Left lobe of liver (tissue), 2 donors: ENCODE measurements at regions not wholly inside any gene's neighbourhood (a gene's known extent, or its start where the extent isn't known, plus 50 kb on each side); places are given as distances from the start of the nearest gene placed in this dataset.

ENCODE experiments used
- ATAC-seq: fragments of 200-7000 bp; cut with Tn5 transposase; one replicate; pipeline ENCODE4 v1.9.1; 2020; ENCODE audit warnings: mild to moderate bottlenecking, moderate library complexity
- DNase-seq: peaks from one replicate; pipeline ENCODE4 v3.0.0-alpha.2; 2020; ENCODE audit warnings: low spot score
- donor health status: DM: no; HTN: no; CAD: no; lungs with moderate emphysema.
- donor health status: DM: no; HTN: yes; CAD: no.

DNA sequence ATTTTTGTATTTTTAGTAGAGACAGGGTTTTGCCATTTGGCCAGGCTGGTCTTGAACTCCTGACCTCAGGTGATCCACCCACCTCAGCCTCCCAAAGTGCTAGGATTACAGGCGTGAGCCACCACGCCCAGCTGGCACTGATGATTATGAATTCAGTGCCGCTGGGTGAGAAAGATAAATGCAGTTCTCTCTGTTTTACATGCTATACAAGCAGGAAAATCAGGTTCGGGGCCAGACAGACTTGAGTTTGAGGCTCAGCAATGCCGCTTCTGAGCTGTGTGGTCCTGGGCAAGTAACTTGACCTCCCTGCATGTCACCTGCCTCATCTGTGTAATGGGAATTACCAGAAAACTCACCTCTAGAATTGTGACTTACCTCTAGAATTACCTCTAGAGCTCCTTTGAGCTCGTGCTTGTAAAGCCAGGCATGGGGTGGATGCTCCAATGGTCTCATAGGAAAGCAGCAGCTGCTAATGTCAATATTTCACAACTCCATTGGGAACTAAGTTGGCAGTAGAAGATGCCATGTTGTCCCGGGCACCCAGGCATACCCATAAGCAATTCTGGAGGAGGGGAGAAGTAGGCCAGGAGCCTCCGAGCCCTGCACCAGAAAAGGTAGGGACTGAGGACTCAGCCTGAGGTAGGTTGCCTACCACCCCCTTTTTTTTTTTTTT lies 119.8 kb upstream of the SLC25A33 start:
- ATAC-seq: peak; percentile 93
- no peak for DNase-seq

DNA sequence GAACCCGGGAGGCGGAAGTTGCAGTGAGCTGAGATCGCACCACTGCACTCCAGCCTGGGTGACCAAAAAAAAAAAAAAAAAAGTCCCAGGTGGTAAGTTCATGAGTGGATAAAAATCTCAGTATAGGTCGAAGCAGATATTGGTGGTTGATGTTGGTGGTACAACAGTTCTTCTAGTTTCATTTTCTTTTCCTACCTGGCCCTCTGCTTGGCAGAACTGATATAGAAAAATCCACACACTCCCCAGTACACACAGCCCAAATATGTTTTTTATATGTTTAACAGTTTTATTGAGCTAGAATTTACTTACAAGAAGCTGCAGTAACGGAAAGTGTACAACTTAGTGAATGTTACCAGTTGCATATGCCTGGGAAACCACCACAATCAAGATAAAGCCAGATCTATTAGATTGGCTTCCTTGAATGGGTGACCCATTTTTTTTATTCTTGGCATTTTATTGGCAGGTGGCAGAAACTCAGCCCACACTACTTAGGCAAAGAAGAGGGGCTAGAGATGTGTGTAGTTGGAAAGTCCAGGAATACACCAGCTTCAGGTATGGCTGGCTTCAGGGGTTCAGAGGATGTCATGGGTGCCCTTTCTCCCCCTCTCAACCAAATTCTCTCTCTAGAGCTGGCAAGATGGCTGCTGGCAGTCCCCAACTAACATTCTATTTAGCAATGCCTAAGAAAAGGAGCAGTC lies 118.3 kb upstream of the SLC25A33 start:
- DNase-seq (no peak), ATAC-seq (no peak)

DNA sequence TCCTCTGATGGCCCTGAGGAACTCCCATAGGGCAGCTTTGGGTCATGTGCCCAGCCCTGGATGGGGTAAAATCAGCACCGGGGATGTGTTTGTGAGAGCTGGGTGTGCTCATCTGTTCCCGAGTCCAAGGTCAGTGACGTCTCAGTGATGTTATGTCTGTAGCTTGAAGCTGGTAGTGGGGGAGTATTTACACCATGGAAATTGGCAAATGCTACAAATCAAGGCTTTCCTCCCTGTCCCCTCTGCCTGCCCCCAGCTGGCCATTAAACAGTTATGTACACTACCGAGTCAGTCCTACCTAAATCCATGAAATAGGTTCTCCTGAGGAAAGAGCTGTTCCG lies 117.8 kb upstream of the SLC25A33 start:
- DNase-seq (no peak), ATAC-seq (no peak)

DNA sequence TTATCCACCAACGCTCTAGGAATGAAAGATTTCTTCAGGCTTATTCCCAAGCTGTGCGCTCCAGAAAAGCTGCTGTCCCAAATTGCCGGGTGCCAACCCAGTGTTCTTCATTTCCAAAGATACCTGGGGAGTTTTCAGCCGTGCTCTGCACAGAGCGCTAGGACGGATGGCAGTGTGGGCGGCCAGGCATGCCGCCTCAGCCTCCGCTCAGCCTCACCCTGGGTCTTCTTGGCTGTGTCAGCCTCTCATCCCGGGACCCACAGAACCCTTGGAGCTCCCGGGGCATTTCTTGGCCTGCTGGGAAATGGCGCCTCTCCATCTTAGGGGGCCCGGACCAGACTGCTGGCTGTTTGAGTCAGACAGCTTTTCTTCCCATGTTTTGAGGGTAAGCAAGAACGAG lies 116.9 kb upstream of the SLC25A33 start:
- no peak for ATAC-seq
- no peak for DNase-seq

DNA sequence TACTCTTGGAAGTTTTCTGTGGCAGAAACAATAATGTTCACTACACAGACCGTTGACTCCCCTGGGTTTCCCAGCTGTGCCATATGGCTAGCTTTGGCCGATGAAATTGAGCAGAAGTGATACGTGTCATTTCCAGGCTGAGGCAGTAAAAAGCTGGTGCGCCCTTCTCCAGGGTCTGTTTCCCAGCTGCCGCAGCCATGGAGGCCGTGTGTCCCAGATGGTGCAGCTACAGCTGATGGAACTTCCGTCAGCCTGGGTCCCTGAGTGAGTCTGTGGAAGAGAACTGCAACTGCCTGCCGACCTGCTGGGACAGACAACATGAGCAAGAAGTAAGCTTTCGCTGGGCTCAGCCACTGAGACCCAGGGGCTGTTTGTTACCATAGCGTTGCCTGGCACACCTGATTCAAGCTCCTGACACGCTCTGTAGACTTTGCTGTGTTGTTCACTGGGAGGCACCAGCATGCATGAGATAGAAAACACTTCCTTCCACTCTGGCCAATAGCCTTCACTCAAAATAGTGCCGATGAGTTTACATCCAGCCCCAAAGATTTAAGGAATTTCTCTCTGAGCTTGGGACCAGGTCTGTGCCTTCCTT lies 116.3 kb upstream of the SLC25A33 start:
- no peak for DNase-seq
- ATAC-seq: no peak

DNA sequence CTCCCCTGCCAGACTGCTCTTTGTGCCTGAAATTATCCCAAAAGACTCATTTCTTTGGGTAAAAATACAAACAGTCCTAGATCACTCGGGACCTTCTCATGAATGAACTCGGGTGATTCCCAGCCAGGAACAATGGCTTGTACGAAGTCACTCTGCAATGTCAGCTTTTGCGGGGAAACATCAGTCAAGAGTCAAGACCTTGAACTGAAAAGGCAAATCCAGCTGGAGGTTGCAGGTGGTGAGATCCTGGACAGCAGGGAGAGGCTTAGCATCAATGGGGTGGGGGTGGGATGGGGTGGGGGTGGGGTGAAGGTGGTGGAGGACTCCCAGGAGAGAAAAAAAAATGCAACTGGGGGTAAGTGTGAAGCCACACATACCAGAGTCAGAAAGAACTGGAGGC lies 115.0 kb upstream of the SLC25A33 start:
- ATAC-seq (no peak), DNase-seq (no peak)

DNA sequence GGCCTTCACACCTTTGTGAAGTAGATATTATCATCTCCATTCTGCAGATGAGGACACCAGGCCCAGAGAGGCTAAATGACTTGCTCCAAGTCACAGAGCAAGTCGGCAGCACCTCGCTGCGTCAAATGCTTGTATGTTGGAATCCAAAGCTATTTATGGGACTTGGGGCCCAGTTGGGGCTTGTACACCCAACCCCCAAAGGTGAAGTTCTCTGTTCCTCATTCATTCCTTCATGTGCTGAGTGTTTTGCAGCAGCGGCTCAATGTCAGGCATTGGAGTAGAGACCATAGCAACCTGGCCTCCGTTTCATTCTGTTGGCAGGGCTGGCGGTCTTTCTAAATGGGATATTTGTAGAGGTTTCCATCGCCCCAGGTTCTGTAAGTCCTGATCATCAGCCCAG lies 113.4 kb upstream of the SLC25A33 start:
- ATAC-seq (no peak), DNase-seq (no peak)

DNA sequence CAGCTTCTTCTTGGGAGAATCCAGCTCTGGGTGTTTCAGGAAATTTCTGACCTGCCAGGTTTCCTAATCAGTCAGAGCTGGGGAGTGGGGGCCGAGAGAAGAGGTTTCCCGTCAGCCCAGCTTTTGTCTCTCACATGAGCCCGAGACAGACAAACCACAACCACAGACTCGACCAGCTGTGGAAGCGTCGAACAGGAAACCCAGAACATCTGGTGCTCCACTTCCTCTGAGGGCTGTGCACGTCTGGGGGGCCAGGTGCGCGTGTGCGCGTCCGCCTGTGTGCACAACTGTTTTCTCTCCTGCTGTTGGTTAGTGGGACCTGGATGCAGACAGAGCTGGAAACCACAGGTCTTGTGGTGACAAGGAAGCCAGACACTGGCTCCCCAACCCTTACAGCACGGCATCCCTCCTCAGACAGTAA lies 113.0 kb upstream of the SLC25A33 start:
- ATAC-seq (no peak), DNase-seq (no peak)

DNA sequence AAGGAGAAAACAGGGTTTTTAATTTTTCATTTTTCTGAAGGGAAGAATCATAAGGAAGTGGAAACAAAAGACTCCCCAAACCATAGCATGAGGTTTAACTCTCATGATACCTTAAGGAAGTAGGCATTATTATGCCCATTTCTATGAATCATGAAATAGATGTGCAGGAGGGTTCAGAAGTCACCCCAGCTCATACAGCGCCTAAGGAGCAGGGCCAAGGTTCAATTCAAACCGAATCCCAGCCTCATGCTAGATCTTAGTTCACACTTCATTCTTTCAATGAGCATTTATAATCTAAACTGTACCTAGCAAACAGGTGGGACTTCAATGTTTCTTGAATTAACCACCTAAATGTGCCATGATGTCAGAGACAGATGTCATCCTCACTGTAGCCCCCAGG lies 111.9 kb upstream of the SLC25A33 start:
- no peak for ATAC-seq

DNA sequence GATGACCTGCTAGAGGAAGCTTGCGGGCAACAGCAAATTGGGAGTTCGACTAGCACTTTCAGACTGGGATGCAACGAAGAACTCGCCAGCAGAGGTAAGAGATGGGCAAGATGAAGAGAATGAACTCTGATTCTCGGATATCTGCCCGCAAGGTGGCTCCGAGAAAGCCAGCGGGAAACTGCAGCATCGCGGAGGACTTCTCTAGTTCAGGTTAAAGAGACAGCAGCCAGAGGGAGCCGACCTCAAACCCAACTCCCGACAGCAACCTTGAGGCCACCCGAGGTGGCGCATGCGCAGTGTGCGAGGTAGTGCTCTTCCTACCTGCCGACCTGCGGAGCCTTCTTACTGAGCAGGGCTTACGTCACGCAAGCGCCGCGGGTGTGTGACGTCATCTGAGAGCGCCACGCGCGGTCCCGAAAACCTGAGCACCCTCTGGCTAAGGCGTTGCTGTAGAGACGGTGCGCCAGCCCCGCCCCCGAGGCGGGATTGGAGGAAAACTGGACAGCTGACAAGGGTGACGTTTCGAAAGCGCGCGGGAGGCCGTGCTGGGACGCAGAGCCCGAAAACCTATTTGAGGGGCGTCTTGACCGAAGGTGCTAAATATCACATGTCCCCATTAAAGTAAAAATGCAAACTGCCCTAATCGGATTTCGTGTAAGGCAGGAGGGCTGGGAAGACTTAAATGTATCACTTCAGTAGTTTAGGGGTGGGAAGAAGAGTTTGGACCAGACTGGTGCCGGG lies 110.5 kb upstream of the SLC25A33 start:
- ATAC-seq (peak; percentile 95), DNase-seq (peak; percentile 100)

More for the DNA sequence above, 111.9 kb upstream of the SLC25A33 start:
- no peak for DNase-seq

DNA sequence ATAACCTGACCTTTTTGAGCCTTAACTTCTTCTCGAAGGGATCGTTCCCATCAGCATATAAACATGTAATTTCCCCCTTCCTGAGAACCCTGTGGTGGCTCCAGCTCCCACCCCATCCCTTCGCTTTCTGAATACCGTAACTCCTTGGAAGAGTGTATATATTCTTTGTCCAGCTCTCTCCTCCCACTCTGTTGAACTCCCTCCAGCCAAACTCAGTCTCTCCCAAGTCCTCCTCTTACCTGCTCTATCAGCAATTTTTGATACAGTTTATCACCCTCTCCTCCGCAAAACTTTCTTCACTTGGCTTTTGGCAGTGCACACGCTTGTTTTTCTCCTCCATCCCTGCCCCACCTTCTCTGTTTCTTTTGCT lies 109.9 kb upstream of the SLC25A33 start:
- no peak for DNase-seq
- no peak for ATAC-seq

DNA sequence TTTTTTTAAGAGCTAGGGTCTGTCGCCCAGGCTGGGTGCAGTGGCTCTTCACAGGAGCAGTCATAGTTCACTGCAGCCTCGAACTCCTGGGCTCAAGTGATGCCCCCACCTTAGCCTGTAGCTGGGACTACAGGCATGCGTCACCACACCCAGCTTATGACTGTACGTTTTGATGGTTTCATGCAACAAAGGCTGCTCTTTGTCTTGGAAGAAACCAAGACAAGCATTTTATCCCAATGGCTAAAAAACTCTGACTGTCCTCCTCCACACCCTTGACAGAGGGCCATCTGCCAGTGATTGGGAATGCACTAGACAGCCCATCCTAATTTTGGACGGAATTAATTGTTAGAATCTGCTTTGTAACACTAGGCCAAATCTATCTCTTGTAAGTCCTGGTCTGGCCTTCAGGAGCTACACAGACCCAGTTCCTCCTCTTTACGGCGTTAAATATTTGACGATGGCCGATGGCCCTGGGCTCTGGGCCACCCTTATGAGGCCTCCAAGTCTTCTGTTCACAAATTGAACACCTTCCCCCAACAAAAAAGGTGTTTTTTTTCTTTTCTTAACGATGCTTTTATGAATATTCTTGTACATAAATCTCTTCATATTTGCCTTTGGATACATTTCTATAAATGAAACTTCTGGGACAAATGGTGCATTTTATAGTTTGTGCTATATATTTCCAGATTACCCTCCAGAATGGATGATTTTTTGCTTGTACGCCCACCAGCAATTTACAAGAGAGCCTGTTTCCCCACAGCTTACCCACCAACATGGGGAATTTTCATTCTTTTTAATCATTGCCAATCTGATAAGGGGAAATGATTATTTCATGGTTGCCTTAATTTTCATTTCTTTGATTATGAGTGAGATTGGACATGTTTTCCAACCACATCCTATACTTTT lies 104.8 kb upstream of the SLC25A33 start:
- ATAC-seq (no peak), DNase-seq (no peak)

DNA sequence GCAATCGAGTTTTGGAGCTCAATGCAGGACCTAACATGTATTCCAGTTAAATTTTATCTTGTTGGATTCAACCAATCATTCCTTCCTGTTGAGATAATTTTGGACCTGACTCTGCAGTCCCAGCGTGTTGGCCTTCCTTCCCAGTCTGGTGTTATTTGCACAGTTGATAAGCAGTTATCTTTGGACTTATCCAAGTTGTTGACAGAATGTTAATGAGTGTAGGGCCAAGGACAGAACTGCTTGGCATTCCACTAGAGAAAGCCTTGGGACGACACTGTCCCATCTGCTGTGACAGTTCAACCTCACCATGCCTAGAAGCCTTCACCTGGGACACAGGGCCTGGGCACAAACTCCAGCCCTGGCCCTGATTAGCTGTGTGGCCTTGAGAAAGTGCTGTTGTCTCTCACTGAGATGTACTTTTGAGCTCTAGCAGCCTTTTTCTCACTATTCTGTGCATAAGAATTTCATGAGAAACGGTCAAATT lies 104.1 kb upstream of the SLC25A33 start:
- peak; percentile 84 for DNase-seq
- peak; percentile 69 for ATAC-seq

DNA sequence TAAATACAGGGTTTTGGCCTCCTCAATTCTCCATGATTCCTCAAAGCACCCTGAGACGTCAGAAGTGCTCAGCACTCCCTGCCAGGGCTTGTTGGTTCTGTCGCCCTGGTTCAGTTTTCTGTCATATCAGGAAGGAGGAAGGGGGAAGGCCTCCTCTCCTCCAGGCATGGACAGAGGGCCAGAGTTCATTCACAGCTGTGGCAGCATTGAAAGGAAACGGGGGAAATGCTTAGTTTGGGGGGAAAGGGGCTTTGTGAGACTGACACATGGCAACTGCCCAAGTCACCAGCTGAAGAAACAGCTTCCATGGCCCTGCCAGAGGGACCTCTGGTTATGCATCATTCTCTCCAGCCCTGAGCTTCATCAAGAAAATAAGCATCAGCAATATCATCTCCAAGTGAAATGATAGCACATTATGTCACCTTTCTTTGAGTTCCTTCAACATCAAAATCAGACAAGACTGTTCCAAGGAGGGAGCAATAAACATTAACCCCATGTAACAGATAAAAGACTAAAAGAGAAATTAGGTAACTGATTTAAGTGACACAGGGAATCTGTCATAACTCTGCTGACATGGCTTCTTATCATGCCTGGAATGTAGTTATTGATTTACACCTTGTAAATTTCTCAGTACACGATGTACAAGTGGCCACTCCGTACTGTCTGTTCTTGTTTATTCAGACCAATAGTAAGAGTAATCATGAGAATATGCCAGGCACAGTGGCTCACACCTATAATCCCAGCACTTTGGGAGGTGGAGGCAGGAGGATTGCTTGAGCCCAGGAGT lies 103.2 kb upstream of the SLC25A33 start:
- ATAC-seq (no peak), DNase-seq (no peak)

DNA sequence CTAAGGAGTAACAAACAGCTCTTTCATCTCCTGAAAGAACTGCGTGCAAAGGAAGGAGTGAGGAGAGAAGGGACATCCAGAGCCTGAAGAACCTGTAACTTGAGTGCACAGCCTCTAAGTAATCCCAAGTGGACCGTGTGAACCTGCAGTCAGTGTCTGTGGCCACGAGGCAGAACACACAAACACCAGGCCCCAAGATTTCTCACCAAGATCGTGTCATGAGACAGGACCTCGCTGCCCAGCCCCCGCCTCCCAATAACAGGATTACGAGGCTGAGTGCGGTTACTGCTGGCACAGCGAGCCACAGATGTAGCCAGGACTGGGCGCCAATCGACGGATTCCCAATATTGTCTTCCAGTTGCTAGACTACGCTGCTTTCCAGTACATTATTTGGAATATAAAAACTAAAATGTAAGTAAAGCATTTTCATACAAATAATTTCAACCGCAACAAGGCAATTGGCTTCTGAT lies 101.3 kb upstream of the SLC25A33 start:
- DNase-seq (peak; percentile 68), ATAC-seq (peak; percentile 16)

DNA sequence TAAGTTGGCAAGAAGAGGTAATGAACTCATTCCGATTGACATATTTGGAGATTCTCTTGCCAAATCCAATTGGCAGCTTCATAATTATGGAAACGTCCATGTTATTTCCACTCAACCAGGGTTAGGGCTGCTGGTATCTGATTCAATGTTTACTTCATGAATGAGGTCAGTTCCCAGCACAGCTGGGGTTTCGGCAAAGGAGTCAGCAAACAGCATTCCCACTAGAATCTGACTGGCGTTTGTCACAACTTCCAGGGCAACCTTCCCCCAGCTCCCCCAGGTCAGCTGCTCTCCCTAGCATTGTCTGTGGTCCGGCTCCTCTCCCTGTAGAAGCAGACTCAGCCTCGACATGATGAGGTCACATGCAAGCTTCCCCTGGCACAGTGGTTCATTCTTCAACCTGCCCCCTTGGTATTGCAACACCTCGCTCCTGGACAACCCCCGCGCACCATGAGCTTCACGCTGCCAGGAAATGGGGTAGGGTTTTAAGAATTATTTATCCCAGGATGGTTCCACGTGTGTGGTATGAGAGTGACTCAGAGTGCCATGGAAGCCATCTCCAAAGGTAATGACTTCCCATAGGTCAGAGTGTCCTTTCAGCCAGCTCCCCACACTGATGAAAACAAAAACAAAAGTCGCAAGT lies 100.7 kb upstream of the SLC25A33 start:
- ATAC-seq (peak; percentile 45), DNase-seq (peak; percentile 86)

DNA sequence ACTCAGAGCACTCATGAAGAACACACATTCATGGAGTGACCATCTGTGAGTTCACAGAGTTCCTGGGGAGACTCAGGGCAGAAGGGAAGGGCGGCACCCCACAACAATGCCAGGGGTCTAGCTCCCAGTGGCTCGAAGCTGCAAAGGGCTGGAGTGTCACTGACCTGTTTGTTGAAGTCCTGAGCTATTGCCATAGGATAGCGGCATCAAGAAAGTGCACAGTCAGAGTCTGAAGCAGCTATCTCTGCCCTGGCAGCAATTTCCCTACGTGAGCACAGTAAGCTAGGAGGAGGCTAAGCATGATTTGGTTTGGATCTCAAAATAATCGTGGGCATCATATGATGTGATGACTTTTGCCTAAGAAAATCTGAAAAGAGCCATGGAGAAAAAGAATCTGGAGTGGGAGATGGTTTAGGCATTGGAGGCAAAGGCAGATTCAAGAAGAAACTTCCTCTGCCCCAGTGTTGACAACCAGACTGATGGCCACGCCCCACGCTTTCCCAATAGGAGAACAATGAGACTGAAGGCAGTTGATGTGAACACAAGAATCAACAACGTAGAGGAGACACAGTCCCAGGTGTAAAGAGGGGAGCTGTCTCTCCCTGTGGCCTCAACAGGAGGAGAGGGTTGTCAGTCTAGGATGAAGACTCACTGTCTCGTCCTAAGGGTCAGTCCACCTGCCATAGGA lies 100.0 kb upstream of the SLC25A33 start:
- ATAC-seq: peak; percentile 26
- peak; percentile 77 for DNase-seq

DNA sequence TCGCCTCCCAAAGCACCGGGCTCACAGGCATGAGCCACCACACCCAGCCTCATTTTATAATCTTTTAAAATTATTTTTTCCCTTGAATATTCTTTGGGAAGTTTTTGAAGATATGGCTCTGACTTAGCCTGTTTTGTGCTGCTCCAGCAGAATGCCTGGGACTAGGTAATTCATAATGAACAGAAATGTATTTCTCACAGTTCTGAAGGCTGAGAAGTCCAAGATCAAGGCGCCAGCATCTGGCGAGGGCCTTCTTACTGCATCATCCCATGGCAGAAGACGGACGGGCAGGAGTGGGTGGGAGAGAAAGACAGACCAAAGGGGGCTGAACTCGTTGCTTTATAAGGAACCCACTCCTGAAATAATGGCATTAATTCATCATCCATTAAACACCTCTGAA lies 99.0 kb upstream of the SLC25A33 start:
- ATAC-seq (no peak), DNase-seq (no peak)

DNA sequence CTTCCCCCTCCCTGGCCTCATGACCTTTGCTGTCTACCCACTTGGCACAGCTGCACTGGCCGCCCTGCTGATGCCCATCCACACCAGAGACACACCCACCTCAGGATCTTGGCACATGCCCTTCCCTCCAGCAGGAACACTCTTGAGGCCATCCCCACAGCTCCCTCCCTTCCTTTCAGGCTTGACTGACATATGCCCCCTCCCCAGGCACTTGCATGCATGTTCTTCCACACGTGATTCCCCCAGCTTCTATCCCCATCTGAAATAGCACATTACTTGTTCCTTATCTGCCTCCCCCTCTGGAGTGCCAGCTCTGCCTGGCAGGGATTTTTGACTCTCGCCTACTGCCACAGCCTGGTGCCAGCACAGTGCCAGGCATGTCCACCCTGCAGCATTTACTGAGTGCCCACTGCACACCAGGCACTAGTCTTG lies 98.5 kb upstream of the SLC25A33 start:
- DNase-seq (no peak), ATAC-seq (peak; percentile 25)
